Lung microvascular endothelial cell (primary cell): ENCODE measurements at regions not wholly inside any gene's neighbourhood (a gene's known extent, or its start where the extent isn't known, plus 50 kb on each side); places are given as distances from the start of the nearest gene placed in this dataset.

ENCODE experiments used
- DNase-seq, 2 donors: peaks; one replicate each; pipeline versions ENCODE4 v3.0.0 to v3.0.0-alpha.2; 2010; ENCODE audit warnings: low read depth in 2 of 2

DNA sequence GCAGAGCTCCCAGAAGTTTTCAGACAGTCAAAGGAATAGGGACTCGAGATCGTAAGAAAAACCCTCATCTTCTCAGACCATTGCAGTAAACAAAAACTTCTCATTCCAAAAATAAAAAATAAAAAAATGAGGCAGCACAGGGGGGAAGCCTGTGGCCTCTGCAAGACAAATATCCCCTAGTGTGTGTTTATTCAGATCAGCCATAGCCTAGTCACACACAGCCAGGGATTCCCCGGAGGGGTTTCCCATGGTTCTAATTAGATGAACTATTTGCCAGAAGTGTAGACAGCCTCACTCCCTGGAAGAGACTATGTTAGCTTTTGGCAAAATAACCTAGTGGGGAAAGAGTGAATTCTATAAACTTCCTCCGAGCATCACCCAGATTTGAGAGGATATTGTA, 122.9 kb upstream of the KLF7 start:
- DNase-seq = peak in 1 of 2 donors; percentile 25

DNA sequence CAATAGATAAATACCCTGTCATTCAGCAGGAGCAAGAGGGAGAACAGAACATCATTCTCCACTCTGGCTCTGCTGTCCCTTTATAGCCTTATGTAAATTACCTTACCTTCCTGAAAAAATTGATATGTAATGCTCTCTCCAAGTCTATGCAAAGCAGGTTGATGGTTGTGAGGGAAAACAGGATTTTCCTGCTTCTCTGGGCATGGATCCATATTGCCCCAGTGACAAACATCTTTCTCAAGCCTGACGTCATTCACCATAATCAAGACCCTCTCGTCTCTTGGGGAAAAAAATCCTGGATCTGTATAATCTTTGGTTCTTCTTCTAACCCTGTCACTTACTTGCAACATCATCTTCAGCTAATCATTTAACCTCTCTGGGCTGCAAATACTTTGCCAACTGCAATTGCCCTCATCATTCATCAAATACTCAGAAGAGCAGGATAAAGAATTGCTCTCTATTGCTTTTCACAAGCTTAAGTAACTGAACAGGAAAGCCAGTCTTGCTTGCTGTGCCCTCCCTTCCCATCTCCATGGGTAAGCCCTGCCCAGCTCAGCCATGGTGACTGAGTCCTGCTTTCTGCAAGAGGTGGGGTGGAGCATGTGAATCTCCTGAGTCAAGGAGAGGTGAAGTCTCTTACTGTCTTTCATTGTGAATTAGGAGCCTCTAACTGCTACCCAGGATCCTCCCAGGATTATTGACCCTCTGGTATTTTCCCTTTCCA, 123.7 kb upstream of the KLF7 start:
- DNase-seq = peak; percentile 20 to 45

DNA sequence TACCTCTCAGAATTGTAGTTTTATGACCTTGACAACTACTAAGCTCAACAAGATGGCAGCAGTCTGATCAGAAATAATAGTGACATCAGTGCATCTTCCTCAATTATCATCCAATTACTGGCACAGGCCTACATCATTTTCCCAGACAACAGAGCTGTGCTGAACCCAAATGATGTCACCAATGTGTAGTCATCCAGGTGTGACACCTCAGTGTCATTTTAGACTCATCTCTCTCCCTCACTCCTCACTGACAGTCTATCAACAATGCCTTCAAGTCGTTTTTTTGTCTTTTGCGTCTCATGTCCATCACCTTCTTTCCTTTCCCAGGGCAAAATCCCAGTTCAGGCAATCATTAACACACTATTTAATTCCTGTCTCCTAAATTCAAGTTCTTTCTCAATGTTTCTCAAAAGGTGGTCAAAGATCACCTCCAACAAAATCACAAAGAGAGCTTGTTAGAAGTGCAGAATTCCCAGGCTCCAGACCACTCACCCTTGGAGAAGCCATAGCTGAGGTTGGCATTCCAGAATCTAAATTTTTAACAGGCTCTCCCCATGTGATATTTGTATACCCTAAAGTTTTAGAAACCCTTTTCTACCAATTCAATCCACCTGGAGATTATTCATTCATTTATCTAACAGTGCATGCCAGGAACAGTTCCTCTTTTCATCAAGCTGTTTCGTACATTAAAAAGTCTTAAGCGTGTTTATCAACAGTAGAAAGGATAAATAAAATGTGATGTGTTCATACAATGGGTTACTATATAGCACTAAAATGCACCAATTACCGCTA, 125.3 kb upstream of the KLF7 start:
- DNase-seq = no peak

DNA sequence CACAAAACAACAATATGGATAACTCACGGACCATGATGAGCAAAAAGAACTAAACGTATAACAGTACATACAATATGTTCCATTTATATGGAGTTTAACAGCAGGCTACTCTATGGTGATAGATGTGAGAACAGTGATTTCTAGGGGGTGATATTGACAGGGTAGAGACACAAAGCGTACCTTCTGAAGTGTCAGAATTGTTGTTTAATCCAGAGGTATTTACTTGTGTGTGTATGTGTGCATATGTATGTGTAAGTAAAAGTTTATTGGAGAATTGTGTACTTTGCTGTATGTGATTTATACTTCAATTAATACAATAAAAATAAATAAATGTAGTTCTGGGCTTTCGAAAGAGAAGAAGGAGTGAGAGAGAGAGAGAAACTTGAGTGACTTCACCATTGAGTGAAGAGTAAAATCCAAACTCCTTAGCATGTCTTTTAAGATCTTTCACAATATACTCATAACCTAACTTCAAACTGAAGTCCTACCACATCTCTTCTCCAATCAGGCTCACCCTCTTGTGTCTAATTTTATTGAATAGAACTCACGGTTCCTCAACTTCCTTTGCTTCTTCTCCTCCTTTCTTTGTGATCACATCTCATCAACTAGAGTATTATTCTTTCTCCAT, 126.0 kb upstream of the KLF7 start:
- DNase-seq = no peak

DNA sequence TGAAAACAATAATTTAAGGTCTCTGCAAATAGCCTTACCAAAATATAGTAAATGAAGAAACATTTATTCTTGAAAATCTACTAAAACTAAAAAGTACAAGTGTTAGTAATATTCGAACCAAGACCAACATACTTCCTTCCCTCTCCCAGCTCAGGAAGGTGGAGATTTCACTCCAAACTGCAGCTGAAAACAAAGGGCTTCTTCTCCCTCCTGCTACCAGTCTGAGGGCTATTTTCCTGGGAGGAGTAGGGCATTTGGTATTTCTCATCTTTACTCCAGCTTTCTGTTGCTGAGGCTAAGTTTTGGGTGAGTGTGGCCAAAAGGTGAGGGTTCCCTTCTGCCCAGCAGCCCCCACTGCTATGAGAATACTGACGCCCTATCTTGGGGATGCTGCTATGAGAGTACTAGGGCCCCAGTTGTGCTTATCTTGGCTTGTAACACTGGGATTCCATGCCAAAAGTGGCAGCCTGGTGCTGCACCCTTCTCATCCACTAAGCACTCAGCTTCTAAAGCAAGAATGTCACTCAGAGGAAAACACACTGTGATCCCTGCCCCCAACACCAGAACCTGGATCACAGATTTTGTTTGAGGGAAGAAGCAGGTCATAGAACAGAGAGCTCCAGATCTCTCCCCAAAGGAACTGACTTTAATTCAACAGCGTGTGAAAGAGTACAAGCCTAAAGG, 130.7 kb upstream of the KLF7 start:
- no peak for DNase-seq

DNA sequence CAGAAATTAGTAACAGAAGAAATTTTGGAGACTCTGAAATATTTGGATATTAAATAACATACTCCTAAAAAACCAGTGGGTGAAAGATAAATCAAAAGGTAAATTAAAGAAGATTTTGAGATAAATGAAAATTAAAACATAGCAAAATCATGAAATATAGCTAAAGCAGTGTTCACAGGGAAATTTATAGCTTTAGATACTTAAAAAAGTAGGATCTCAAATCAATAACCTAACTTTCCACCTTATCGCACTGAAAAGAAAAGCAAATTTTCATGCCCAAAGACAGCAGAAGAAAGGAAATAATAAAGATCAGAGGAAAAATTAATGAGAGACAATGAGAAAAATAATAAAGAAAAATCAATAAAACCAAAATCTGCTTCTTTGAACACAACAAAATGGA, 135.1 kb upstream of the KLF7 start:
- DNase-seq = no peak

DNA sequence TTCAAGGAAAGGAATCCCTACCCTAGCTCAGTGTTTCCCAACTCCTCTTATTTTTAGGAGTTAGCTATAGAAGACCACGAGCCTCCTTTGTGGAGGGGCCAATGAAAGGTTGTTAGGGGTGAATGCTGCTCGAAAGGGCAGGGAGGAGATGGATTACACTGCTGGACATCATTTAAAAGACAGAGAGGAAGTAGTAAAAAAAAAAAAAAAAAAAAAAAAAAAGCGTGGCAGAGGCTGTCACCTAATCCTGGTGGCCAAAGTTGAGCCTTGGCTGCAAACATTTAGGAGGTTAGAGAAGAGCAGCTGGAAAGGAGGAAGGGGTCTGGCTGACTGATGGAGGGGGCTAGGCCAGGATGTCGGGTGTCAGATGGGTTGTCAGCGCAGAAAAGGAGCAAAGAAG, 139.0 kb upstream of the KLF7 start:
- no peak for DNase-seq

DNA sequence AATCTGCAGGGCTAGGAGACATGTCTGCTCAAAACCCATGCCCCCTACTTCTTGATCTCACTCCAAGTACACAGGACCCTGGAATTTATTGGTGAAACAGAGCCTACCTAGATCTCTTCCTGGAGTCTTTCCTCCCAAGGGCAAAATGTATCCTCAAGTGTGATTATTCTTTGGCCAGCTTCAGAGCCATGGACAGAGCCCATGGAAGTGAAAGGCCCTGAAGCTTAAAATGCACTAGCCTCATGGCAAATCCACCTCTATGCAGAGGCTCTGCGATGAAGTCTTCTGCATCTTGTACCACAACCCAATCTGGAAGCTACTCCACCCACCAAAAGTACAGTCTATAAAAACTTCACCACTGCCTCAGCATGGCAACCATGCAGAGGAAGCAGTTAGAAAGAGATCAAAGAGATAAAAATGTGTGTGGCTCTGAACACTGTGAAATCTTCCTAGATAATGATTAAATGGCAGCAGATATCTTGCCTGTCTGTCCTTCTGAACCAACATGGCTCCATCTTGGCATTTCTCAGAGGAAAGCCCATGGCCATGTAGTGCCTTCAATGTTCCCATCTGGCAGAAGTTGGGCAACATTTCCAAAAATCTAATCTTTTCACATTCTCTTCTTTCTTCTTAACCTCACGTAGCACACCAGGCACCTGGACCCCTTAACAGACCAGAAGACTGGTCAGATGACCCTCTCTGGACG, 142.9 kb upstream of the KLF7 start:
- peak in 1 of 2 donors; percentile 9 for DNase-seq

DNA sequence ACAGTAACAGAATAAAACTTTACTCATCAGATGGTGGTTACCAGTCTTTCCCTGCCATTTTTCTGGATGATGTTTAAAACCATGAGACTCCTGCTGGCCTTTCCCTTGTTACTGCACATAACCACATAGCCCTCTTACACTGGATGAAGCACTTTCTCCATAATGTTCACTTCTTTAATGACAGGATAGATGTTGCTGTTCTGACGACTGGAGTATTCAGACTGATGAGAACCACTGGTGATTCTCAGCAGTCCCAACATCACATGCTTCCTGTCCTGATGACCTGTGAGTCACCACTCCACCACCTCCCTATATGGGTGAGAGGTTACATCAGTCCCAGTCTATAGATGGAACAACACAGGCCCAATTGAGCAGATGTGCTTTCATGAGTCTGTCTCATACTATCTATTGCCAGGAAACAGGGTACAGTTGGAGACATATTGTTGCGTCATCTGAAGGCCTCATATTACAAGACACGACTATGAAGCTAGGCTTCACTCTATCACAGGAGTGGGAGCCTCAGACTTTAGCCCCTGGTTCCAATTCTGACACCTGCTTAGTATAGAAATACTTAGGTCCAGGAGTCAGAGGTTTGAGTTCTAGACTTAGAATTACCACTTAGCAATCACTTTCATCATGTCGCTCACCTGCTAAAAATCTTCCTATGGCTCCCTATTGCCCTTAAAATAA, 145.7 kb upstream of the KLF7 start:
- DNase-seq = peak; percentile 97

DNA sequence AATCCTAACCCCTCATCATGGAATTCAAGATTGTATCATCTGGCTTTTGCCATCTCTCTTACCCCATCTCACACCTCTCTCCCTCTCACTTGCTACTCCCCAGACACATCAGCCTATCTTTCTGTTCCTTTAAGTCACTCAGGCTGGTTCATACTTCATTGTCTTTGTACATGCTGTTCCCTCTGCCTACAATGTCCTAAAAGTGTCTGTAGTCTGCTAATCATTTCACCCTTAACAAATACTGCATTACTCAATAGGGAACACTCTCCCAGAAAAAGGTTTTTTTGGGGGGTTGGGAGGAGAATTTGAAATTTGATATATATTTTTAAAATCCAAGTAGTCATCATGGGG, 146.2 kb upstream of the KLF7 start:
- DNase-seq = no peak

DNA sequence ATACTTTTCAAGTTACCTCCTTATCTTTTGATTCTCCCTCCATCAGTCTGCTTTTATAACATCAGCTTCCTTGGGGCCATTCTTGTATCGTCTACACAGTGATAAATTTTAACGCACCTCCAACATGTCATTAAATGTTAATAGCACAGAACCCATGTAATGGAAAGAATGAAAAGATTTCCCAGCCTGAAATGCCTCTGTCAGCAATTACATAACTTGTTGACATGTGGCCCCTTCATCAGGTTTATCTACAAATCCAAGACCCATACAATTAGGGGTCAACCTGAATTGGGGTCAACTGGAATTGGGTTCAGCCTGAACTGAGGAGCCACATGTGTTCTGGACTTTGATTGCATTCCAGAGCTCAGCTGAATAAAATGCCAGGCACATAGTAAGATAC, 148.2 kb upstream of the KLF7 start:
- DNase-seq = peak in 1 of 2 donors; percentile 31

DNA sequence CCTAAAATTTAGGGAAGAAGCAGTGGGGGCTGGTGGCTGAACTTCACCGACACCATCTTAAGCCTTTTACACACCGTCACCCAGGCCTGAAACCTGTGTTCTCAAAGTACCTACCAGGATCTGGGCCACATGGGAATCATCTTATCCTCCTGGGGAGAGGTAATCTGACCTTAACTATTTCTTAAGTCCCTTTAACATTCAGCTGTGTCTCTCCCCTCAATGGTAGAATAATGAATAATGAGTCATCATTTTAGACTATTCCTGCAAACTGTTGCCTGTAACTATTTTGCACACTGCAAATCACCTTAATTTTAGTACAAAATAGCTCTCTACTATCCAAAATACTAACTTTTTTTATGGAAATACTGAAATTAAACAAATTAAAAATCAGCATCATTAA, 149.4 kb upstream of the KLF7 start:
- no peak for DNase-seq

DNA sequence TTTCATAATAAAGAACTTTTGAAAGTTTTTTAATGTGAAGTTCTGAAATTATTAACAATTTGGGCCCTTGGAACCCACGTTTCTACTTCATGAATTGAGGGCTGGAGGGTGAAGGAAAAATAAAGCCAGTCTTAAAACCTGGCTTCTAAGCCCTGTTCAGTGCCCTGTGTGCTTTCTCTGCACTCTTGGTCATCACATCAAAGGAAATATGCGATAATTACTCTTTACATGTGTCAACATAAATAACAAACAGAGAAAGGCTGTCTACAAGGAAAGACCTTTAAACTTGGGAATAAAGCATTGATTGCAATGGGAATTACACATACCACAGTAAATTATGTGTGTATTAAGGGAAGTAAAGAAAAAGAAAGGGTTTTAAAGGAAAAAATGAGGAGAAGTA, 150.7 kb upstream of the KLF7 start:
- DNase-seq = no peak

DNA sequence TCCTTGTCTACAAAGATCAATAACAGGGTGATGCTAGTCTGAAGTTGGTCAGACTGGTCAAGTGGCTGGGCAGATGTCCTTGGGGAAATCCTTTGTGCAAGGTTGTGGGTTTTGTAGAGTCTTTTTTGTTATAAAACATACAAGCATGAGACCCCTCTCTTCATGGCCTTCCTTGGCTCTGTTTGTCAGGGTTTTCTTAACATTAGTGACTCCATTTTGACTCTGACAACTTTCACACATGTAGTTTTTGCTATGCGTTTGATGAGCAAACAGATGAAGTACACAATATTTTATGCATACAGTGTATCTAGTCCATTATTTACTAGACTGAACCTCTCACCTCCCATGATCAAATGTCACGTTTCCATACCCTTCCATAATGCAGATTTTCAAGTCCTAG, 151.2 kb upstream of the KLF7 start:
- no peak for DNase-seq

DNA sequence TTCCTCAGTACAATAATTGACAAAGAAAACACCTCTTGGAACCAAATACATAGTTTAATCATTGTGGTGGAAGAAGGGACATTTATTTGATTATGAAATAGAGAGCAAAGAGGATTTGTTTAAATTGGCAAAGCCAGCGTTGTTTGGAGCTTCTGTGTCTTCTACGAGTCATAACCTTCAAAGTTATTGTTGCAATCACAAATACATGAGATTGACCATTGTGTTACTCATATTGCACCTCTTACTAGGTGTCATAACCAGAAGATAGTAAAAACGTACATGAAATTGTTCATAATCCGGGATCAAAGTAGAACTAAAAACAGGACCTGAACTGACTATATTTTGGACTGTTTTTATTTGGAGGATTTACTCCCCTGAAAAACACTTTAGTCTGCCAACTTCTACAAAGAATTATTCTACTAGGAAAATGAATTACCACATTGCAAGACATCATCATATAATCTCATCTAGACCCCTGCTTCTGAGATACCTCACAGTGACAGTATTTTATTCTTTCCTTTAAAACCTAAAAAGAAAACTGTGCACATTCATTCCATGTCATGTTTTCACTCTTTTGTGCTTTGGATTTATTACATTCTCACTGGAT, 151.7 kb upstream of the KLF7 start:
- peak in 1 of 2 donors; percentile 64 for DNase-seq

DNA sequence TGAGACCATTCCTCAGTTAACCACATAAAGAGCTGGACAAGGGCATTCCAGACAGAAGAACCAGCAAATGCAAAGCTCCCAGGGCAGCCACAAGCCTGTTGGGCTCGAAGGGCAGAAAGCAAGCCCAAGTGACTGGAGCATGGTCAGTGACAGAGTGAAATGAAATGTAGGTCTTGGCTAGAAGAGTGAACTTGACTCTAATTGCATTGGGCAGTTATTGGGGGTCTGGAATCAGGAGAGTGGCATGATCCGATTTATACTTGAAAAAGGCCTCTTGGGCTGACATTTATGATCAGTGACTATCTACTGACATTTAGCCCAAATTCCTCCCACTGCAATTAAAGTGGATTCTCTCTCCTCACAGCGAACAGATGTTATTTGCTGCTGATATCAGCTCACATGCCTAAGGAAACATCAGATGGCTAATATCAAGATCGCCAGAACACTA, 152.5 kb upstream of the KLF7 start:
- no peak for DNase-seq

DNA sequence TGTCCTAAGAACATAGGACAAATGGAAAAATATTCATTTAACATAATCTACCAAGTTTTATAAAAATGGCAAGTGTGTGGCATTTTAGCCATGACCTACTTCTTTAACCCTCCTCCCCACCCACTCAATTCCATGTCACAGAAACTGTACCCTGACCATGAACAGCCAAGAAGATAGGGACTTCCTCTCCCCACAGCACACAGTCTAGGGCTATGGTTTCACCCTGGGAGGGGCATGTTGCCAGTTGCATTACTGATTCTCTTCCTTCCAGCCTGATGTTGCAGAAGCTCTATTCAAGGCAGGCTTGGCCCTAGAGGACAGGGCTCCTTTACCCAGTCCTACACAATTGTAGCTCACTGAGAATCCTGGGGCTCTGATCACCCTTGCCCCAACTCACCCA, 153.6 kb upstream of the KLF7 start:
- DNase-seq = no peak

DNA sequence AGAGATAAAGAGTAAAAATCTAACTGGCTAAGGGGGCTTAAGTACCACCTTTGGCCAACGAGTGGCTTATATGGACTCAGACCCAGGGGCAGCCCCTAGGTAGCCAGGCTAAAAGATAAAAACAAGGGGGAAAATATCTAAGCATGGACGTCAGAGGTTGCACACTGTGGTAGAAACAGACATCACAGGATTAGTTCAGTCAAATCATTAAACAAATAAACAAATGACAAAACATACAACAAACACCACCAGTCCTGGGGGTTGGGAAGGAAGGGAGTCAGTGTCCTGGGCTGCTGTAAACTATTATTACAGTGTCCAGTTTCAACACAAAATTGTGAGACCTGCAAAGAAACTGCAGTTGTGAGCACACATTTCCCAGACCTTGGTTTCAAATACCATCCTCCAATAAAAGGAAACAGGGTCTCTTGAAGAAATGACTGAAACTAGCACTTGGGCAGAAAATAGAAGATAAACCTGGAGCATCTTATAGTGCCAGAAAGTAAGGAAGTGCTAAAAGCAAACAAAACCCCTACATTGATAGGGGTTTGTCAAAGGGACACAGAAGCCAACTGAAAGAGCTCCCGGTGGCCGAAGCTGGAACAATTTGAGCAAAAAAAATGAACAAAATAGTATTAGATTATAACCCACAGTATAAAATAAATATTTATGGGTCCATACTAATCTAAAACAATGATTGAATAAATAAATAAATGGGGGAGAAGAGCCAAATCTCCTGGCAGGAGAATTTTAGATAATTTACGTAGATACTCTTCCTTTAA, 154.8 kb upstream of the KLF7 start:
- DNase-seq = no peak

DNA sequence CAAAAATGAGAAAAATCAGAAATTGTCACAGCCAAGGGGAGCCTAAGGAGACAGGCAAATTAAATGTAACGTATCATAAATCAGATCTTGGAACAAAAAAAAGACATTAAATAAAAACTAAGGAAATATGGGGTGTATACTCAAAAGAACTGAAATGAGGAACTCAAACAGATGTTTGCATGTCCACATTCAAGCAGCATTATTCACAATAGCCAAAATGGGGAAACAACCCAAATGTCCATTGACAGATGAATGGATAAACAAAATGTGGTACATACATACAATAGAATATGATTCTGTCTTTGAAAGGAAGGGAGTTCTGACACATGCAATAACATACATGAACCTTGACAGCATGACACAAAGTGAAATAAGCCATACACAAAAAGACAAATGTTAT, 155.8 kb upstream of the KLF7 start:
- DNase-seq = no peak

DNA sequence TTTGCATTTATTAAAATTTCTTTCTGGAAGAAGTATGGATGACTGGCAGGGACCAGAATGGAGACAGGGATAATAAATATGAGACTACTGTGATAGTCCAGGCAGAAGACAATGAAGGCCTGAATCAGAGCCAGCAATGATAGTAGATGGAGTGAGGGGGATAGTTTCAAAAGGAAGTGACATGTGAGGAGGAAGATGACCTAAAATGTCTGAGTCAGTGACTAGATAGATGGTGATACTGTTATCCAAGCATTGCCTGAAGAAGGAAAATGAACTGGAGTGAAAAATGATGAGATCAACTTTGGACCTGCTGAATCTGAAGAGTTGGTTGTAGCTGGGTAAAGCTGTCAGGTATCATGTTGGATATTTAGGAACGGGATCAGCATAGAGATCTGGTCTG, 158.3 kb upstream of the KLF7 start:
- peak in 1 of 2 donors; percentile 31 for DNase-seq
